H1 (cell line): ENCODE measurements at regions not wholly inside any gene's neighbourhood (a gene's known extent, or its start where the extent isn't known, plus 50 kb on each side); places are given as distances from the start of the nearest gene placed in this dataset.

Experiments
- CTCF ChIA-PET: fragments of 300-600 bp; sonication (Branson Sonifier 250); formaldehyde crosslinking; loops from one replicate; lab custom pipeline; 2021; ENCODE audit not compliant: partially characterized antibody; lab: Charles Lee
- POLR2A ChIA-PET: fragments of 300-600 bp; sonication (Branson Sonifier 250); formaldehyde crosslinking; loops from one replicate; lab custom pipeline; 2021; ENCODE audit warnings: inconsistent platforms; ENCODE audit not compliant: partially characterized antibody; lab: Charles Lee
- DNase-seq, 2 experiments: peaks; one replicate each; pipeline versions ENCODE4 v3.0.0 to v3.0.0-alpha.2; 2010 to 2022; ENCODE audit warnings: low spot score in 2 of 2, low read depth in 1 of 2, mixed read lengths in 1 of 2
- FAIRE-seq: peaks from 2 replicates; lab custom pipeline; 2011; peaks lifted over from hg19 to GRCh38; lab: Jason Lieb, UNC
- H2AFZ ChIP-seq: 2 replicates; pipeline ENCODE4 v1.8.1; 2012; ENCODE audit warnings: low read length, inconsistent platforms
- H2AK5ac ChIP-seq: 2 replicates; pipeline ENCODE4 v1.6.1; 2013; ENCODE audit warnings: low read depth, low read length
- H2BK120ac ChIP-seq: replicated peaks from 2 replicates; pipeline ENCODE3; 2013; ENCODE audit warnings: low read depth, low read length, inconsistent platforms
- H2BK12ac ChIP-seq: 2 replicates; pipeline ENCODE4 v1.6.1; 2013; ENCODE audit warnings: low read depth, low read length
- H2BK15ac ChIP-seq: 2 replicates; pipeline ENCODE4 v1.6.1; 2013; ENCODE audit warnings: low read length
- H2BK20ac ChIP-seq: 2 replicates; pipeline ENCODE4 v1.6.1; 2013; ENCODE audit warnings: low read length
- H2BK5ac ChIP-seq: 2 replicates; pipeline ENCODE4 v1.6.1; 2013; ENCODE audit warnings: low read depth, low read length
- H3K14ac ChIP-seq: 2 replicates; pipeline ENCODE4 v1.6.1; 2013; ENCODE audit warnings: inconsistent platforms; ENCODE audit not compliant: insufficient read length
- H3K18ac ChIP-seq: 2 replicates; pipeline ENCODE4 v1.6.1; 2013; ENCODE audit warnings: low read length; ENCODE audit errors: extremely low read depth
- H3K23ac ChIP-seq: 2 replicates; pipeline ENCODE4 v1.6.1; 2013; ENCODE audit warnings: inconsistent platforms; ENCODE audit not compliant: insufficient read length
- H3K23me2 ChIP-seq: 2 replicates; pipeline ENCODE4 v1.6.1; 2013; ENCODE audit warnings: low read depth, low read length
- H3K27ac ChIP-seq: 2 replicates; pipeline ENCODE4 v1.6.1; 2011; ENCODE audit warnings: low read depth, low read length, inconsistent platforms
- H3K27me3 ChIP-seq, 4 experiments: replicated peaks in 1 of 4; 1 replicate in 1 of 4; 2 replicates in 3 of 4; pipeline versions ENCODE4 v1.6.1 to v1.8.1; 2011 to 2013; ENCODE audit warnings: low read length in 3 of 4, mild to moderate bottlenecking in 3 of 4, inconsistent platforms in 2 of 4, mixed read lengths in 2 of 4, moderate library complexity in 1 of 4; ENCODE audit not compliant: control insufficient read depth in 3 of 4, insufficient read depth in 3 of 4; ENCODE audit errors: extremely low read depth in 1 of 4
- H3K36me3 ChIP-seq, 4 experiments: 2 replicates each; pipeline versions ENCODE4 v1.6.1 to v1.8.1; 2011 to 2013; ENCODE audit warnings: mild to moderate bottlenecking in 4 of 4, low read length in 3 of 4, moderate library complexity in 2 of 4, control low read depth in 1 of 4, inconsistent platforms in 1 of 4; ENCODE audit not compliant: insufficient read depth in 4 of 4, control insufficient read depth in 2 of 4
- H3K4ac ChIP-seq: replicated peaks from 2 replicates; pipeline ENCODE3; 2013; ENCODE audit warnings: low read length, low read depth, mixed read lengths, inconsistent platforms; ENCODE audit not compliant: insufficient read length
- H3K4me1 ChIP-seq, 4 experiments: replicated peaks in 1 of 4; 1 replicate in 1 of 4; 2 replicates in 3 of 4; pipeline versions ENCODE4 v1.6.1 to v1.8.1; 2011 to 2013; ENCODE audit warnings: low read length in 3 of 4, inconsistent platforms in 2 of 4, mixed read lengths in 1 of 4; ENCODE audit not compliant: insufficient read depth in 4 of 4, control insufficient read depth in 3 of 4
- H3K4me2 ChIP-seq, 2 experiments: 2 replicates each; pipeline versions ENCODE4 v1.6.1 to v1.8.1; 2011 to 2013; ENCODE audit warnings: low read depth in 2 of 2, low read length in 2 of 2, control low read depth in 1 of 2, inconsistent platforms in 1 of 2, mild to moderate bottlenecking in 1 of 2; ENCODE audit not compliant: insufficient read depth in 1 of 2
- H3K4me3 ChIP-seq, 4 experiments: fragments of 200-600, 300-600 bp in 1 of 4; sonication (generic), shearing (Covaris generic), sonication (Bioruptor Twin) in 1 of 4; 2 replicates each; pipeline versions ENCODE4 v1.5.1 to v1.8.1; 2011 to 2016; ENCODE audit warnings: low read length in 4 of 4, low read depth in 3 of 4, control low read depth in 2 of 4, inconsistent platforms in 2 of 4, mild to moderate bottlenecking in 2 of 4, mixed read lengths in 1 of 4, moderate library complexity in 1 of 4; ENCODE audit not compliant: insufficient read depth in 2 of 4; ENCODE audit errors: extremely low read depth in 1 of 4
- H3K56ac ChIP-seq: replicated peaks from 2 replicates; pipeline ENCODE3; 2013; ENCODE audit warnings: low read depth, mild to moderate bottlenecking, mixed read lengths, low read length, inconsistent platforms; ENCODE audit not compliant: insufficient read length
- H3K79me1 ChIP-seq: 2 replicates; pipeline ENCODE4 v1.6.1; 2013; ENCODE audit warnings: low read depth, low read length, control low read depth
- H3K79me2 ChIP-seq, 2 experiments: 2 replicates each; pipeline versions ENCODE4 v1.6.1 to v1.8.1; 2012 to 2013; ENCODE audit warnings: low read length in 2 of 2, mild to moderate bottlenecking in 2 of 2, inconsistent platforms in 1 of 2; ENCODE audit not compliant: insufficient read depth in 2 of 2, control insufficient read depth in 1 of 2
- H3K9ac ChIP-seq, 4 experiments: replicated peaks in 1 of 4; 1 replicate in 1 of 4; 2 replicates in 3 of 4; pipeline versions ENCODE4 v1.6.1 to v1.8.1; 2011 to 2013; ENCODE audit warnings: low read depth in 3 of 4, low read length in 3 of 4, control low read depth in 2 of 4, mild to moderate bottlenecking in 2 of 4, moderate library complexity in 2 of 4, inconsistent platforms in 1 of 4; ENCODE audit errors: extremely low read depth in 1 of 4
- H3K9me3 ChIP-seq, 2 experiments: 2 replicates each; pipeline versions ENCODE4 v1.6.1 to v1.8.1; 2012 to 2013; ENCODE audit warnings: mild to moderate bottlenecking in 2 of 2, moderate library complexity in 2 of 2, control low read depth in 1 of 2, inconsistent platforms in 1 of 2, low read depth in 1 of 2, low read length in 1 of 2, mixed read lengths in 1 of 2; ENCODE audit not compliant: insufficient read depth in 2 of 2
- H4K20me1 ChIP-seq, 2 experiments: replicated peaks in 1 of 2; 2 replicates each; pipeline versions ENCODE3 to v1.8.1; 2011 to 2013; ENCODE audit warnings: inconsistent platforms in 2 of 2, low read length in 2 of 2, mild to moderate bottlenecking in 1 of 2; ENCODE audit not compliant: insufficient read depth in 2 of 2, control insufficient read depth in 1 of 2
- H4K5ac ChIP-seq: 2 replicates; pipeline ENCODE4 v1.6.1; 2013; ENCODE audit warnings: low read length, low read depth, mixed read lengths, inconsistent platforms; ENCODE audit not compliant: insufficient read length
- H4K8ac ChIP-seq: 2 replicates; pipeline ENCODE4 v1.8.0; 2013; ENCODE audit warnings: mild to moderate bottlenecking, moderate library complexity, low read length, inconsistent platforms; ENCODE audit not compliant: insufficient read depth; ENCODE audit errors: extremely low read depth
- H4K91ac ChIP-seq: replicated peaks from 2 replicates; pipeline ENCODE3; 2013; ENCODE audit warnings: low read length, mixed read lengths, inconsistent platforms; ENCODE audit not compliant: insufficient read length
- CHD1 ChIP-seq: IDR thresholded peaks from 2 replicates; pipeline ENCODE4 v1.6.1; 2012; ENCODE audit warnings: low read depth, low read length, improper control_type of control experiment
- CHD2 ChIP-seq: IDR thresholded peaks from 2 replicates; pipeline ENCODE4 v1.6.1; 2012; ENCODE audit warnings: low read length, improper control_type of control experiment
- E2F6 ChIP-seq: IDR thresholded peaks from 2 replicates; pipeline ENCODE4 v1.6.1; 2012; ENCODE audit warnings: inconsistent platforms
- EP300 ChIP-seq, 2 experiments: IDR thresholded peaks; 1 replicate in 1 of 2; 2 replicates in 1 of 2; pipeline ENCODE4 v1.6.1; 2011 to 2012; ENCODE audit warnings: low read depth in 2 of 2, low read length in 2 of 2, mild to moderate bottlenecking in 2 of 2, borderline replicate concordance in 1 of 2, inconsistent platforms in 1 of 2, moderate library complexity in 1 of 2
- FOSL1 ChIP-seq: IDR thresholded peaks from 2 replicates; pipeline ENCODE4 v1.6.1; 2011; ENCODE audit warnings: mild to moderate bottlenecking, low read depth, low read length, moderate library complexity; ENCODE audit not compliant: insufficient read depth
- JUN ChIP-seq: IDR thresholded peaks from 2 replicates; pipeline ENCODE4 v1.6.1; 2011; ENCODE audit warnings: low read depth, mild to moderate bottlenecking, improper control_type of control experiment, low read length
- PHF8 ChIP-seq: fragments of 200-600 bp; sonication (generic); conservative IDR thresholded peaks from 2 replicates; pipeline ENCODE4 v1.7.1; 2012; ENCODE audit warnings: low read depth, mild to moderate bottlenecking, inconsistent platforms, low read length, moderate library complexity
- RAD21 ChIP-seq, 2 experiments: IDR thresholded peaks in 1 of 2; conservative IDR thresholded peaks in 1 of 2; 2 replicates each; pipeline ENCODE4 v1.6.1; 2011; ENCODE audit warnings: low read depth in 2 of 2, low read length in 2 of 2, improper control_type of control experiment in 1 of 2, inconsistent platforms in 1 of 2, mild to moderate bottlenecking in 1 of 2, moderate library complexity in 1 of 2
- RNF2 ChIP-seq: fragments of 200-900, 300-1000 bp; sonication (generic); IDR thresholded peaks from 2 replicates; pipeline ENCODE4 v1.7.1; 2016; ENCODE audit warnings: borderline replicate concordance, low read depth, mild to moderate bottlenecking, antibody characterized with exemption, low read length; ENCODE audit not compliant: poor library complexity, severe bottlenecking; ENCODE audit errors: missing control alignments
- RXRA ChIP-seq: IDR thresholded peaks from 2 replicates; pipeline ENCODE4 v1.6.1; 2011; ENCODE audit warnings: low read depth, mild to moderate bottlenecking, low read length, moderate library complexity; ENCODE audit not compliant: insufficient read depth
- SIX5 ChIP-seq: IDR thresholded peaks from 2 replicates; pipeline ENCODE4 v1.6.1; 2011; ENCODE audit warnings: mild to moderate bottlenecking, low read depth, low read length
- SP1 ChIP-seq: IDR thresholded peaks from 2 replicates; pipeline ENCODE4 v1.6.1; 2011; ENCODE audit warnings: low read depth, low read length
- SP2 ChIP-seq: IDR thresholded peaks from 2 replicates; pipeline ENCODE4 v1.6.1; 2012; ENCODE audit warnings: mild to moderate bottlenecking, low read length, inconsistent platforms
- TAF7 ChIP-seq: optimal IDR thresholded peaks from 2 replicates; pipeline ENCODE3; 2011; ENCODE audit warnings: low read depth, mild to moderate bottlenecking, inconsistent platforms, low read length, moderate library complexity, borderline replicate concordance
- WGBS, 2 experiments: shearing (Covaris generic) in 1 of 2; methylation state at CpG; one replicate each; pipeline versions ENCODE4 v1.1.6 to v1.1.7; 2013 to 2015; ENCODE audit warnings: low lambda C conversion rate in 2 of 2, mixed read lengths in 2 of 2, inconsistent platforms in 1 of 2, low coverage in 1 of 2, missing lambda C conversion rate in 1 of 2; ENCODE audit not compliant: insufficient replicate concordance in 2 of 2, insufficient coverage in 1 of 2, insufficient read length in 1 of 2; ENCODE audit errors: extremely low coverage in 1 of 2, missing lambda C conversion rate in 1 of 2; 5-methylcytosine and 5-hydroxymethylcytosine counted together

- H3K27ac ChIP-seq: no peak overlapping the region
- no peak for TF ChIP-seq CHD2
- no peak for TF ChIP-seq RAD21 (IDR thresholded peaks at IDR 0.05 in 1 of 2, conservative IDR thresholded peaks at IDR 0.05 in 1 of 2; ENCODE audit: low read depth in 2 of 2, low read length in 2 of 2)
- TF ChIP-seq SIX5: no peak
- no peak for TF ChIP-seq CHD1
- TF ChIP-seq SP1: no peak
- no peak for TF ChIP-seq TAF7
- no peak for TF ChIP-seq SP2
- TF ChIP-seq RXRA: no peak
- no peak for TF ChIP-seq FOSL1
- TF ChIP-seq PHF8: no peak
- TF ChIP-seq E2F6: no peak
- no peak for TF ChIP-seq JUN
- no peak for TF ChIP-seq RNF2
- TF ChIP-seq EP300 (IDR thresholded peaks at IDR 0.05; ENCODE audit: borderline replicate concordance in 1 of 2, low read depth in 2 of 2, low read length in 2 of 2): no peak
- TF ChIP-seq, all 59 proteins: peak for 0
- no peak overlapping the region for H3K56ac ChIP-seq
- DNase-seq (no peak), FAIRE-seq (no peak)
- H3K9ac ChIP-seq: no peak overlapping the region
- peaks cover 0 to 10% of the 10 kb centered on the region in 2 experiments; a peak in 2 of 4 replicates for H3K9me3 ChIP-seq
- H3K4me2 ChIP-seq: no peak overlapping the region
- no peak overlapping the region for H4K8ac ChIP-seq
- H3K23ac ChIP-seq: no peak overlapping the region
- H3K36me3 ChIP-seq: no peaks in the 10 kb centered on the region
- H3K14ac ChIP-seq: no peak overlapping the region
- no peaks in the 10 kb centered on the region for H3K79me1 ChIP-seq
- H3K27me3 ChIP-seq: no peaks in the 10 kb centered on the region
- no peak overlapping the region for H3K4ac ChIP-seq
- no peaks in the 10 kb centered on the region for H3K79me2 ChIP-seq
- H2BK20ac ChIP-seq: no peak overlapping the region
- WGBS, 2 experiments: 96% methylated on average over 4 of the region's 4 CpGs; no CpG with 5 or more reads in 1 of the 2 experiments
- no peak overlapping the region for H2AK5ac ChIP-seq
- H3K18ac ChIP-seq: no peak overlapping the region
- no peak overlapping the region for H2BK5ac ChIP-seq
- H2BK12ac ChIP-seq: no peak overlapping the region
- no peaks in the 10 kb centered on the region for H3K4me1 ChIP-seq
- H2BK120ac ChIP-seq: no peak overlapping the region
- H4K5ac ChIP-seq: no peak overlapping the region
- no peak overlapping the region for H2BK15ac ChIP-seq
- H4K20me1 ChIP-seq: no peaks in the 10 kb centered on the region
- H3K23me2 ChIP-seq: no peaks in the 10 kb centered on the region
- ChIA-PET CTCF (no interaction called here), POLR2A (no interaction called here)
- H4K91ac ChIP-seq: no peak overlapping the region
- H3K4me3 ChIP-seq: no peak overlapping the region
- H2AFZ ChIP-seq: no peak overlapping the region
These were observed 1426.7 kb downstream of the NLGN4Y start for GRCh38 chrY:15951041-15951440.
